ENCODE measurements at regions not wholly inside any gene's neighbourhood (a gene's known extent, or its start where the extent isn't known, plus 50 kb on each side); places are given as distances from the start of the nearest gene placed in this dataset.

- TF ChIP-seq CTCF (IDR thresholded peaks at IDR 0.05) (no peak), POLR2A (IDR thresholded peaks at IDR 0.05) (no peak)
Observed at GRCh38 chr11:116122697-116123472, 618.7 kb upstream of the CADM1 start.
